ENCODE measurements at regions not wholly inside any gene's neighbourhood (a gene's known extent, or its start where the extent isn't known, plus 50 kb on each side); places are given as distances from the start of the nearest gene placed in this dataset.

- no peak overlapping the region for H3K4me3 Mint-ChIP-seq (ENCODE audit: low read depth, unreplicated experiment)
- CTCF ChIA-PET = no interaction called here
- intact Hi-C loops (cut with micrococcal nuclease; ENCODE audit: unreplicated experiment) = loop anchor here (2.0 kb wide), 2 partner anchors 105 to 297 kb away; no protein-coding TSS in a partner anchor
- H3K9me3 Mint-ChIP-seq (ENCODE audit: low read depth, unreplicated experiment) = no peaks in the 10 kb centered on the region
- H3K27me3 Mint-ChIP-seq (ENCODE audit: unreplicated experiment) = no peaks in the 10 kb centered on the region
- no peak for DNase-seq
- H3K4me1 Mint-ChIP-seq (ENCODE audit: low read depth, unreplicated experiment) = peaks cover 14% of the 10 kb centered on the region
- no peaks in the 10 kb centered on the region for H3K36me3 Mint-ChIP-seq (ENCODE audit: insufficient read depth, unreplicated experiment)
- no peak for TF ChIP-seq CTCF (IDR thresholded peaks at IDR 0.05; ENCODE audit: unreplicated experiment)
- H3K27ac Mint-ChIP-seq (ENCODE audit: unreplicated experiment) = no peak overlapping the region
- BruUV-seq (replicated peaks) = no TSS peak
These were observed 265.5 kb downstream of the NR2F2 start for GRCh38 chr15:96595951-96596350.

GRCh38 chr15:96598514-96598913 is 268.0 kb downstream of the NR2F2 start:
- no peak for DNase-seq
- BruUV-seq (replicated peaks) = no TSS peak
- Mint-ChIP-seq H3K27ac (ENCODE audit: unreplicated experiment) (no peak overlapping the region), H3K27me3 (ENCODE audit: unreplicated experiment) (no peaks in the 10 kb centered on the region), H3K9me3 (ENCODE audit: low read depth, unreplicated experiment) (no peaks in the 10 kb centered on the region), H3K4me3 (ENCODE audit: low read depth, unreplicated experiment) (no peak overlapping the region), H3K4me1 (ENCODE audit: low read depth, unreplicated experiment) (peaks cover 12% of the 10 kb centered on the region), H3K36me3 (ENCODE audit: insufficient read depth, unreplicated experiment) (no peaks in the 10 kb centered on the region)
- no peak for TF ChIP-seq CTCF (IDR thresholded peaks at IDR 0.05; ENCODE audit: unreplicated experiment)
- CTCF ChIA-PET = interaction anchor here (0.5 kb wide), 1 partner anchor 211 kb away, joined by 6 read pairs; no protein-coding TSS in a partner anchor
- intact Hi-C loops (cut with micrococcal nuclease; ENCODE audit: unreplicated experiment) = no loop called here

- Mint-ChIP-seq H3K27me3 (ENCODE audit: unreplicated experiment) (no peaks in the 10 kb centered on the region), H3K9me3 (ENCODE audit: low read depth, unreplicated experiment) (no peaks in the 10 kb centered on the region), H3K27ac (ENCODE audit: unreplicated experiment) (no peak overlapping the region), H3K4me1 (ENCODE audit: low read depth, unreplicated experiment) (peaks cover 5% of the 10 kb centered on the region), H3K4me3 (ENCODE audit: low read depth, unreplicated experiment) (no peak overlapping the region), H3K36me3 (ENCODE audit: insufficient read depth, unreplicated experiment) (no peaks in the 10 kb centered on the region)
- DNase-seq = no peak
- intact Hi-C loops (cut with micrococcal nuclease; ENCODE audit: unreplicated experiment) = no loop called here
- CTCF ChIA-PET = interaction anchor here (0.5 kb wide), 1 partner anchor 212 kb away, joined by 6 read pairs; no protein-coding TSS in a partner anchor
- BruUV-seq (replicated peaks) = no TSS peak
- TF ChIP-seq CTCF (IDR thresholded peaks at IDR 0.05; ENCODE audit: unreplicated experiment) = no peak
These were observed 268.8 kb downstream of the NR2F2 start for GRCh38 chr15:96599268-96599667.

GRCh38 chr15:96600350-96600749 is 269.9 kb downstream of the NR2F2 start:
- intact Hi-C loops (cut with micrococcal nuclease; ENCODE audit: unreplicated experiment) = no loop called here
- BruUV-seq (replicated peaks) = no TSS peak
- CTCF ChIA-PET = no interaction called here
- Mint-ChIP-seq H3K9me3 (ENCODE audit: low read depth, unreplicated experiment) (no peaks in the 10 kb centered on the region), H3K4me3 (ENCODE audit: low read depth, unreplicated experiment) (no peak overlapping the region), H3K4me1 (ENCODE audit: low read depth, unreplicated experiment) (no peaks in the 10 kb centered on the region), H3K27me3 (ENCODE audit: unreplicated experiment) (no peaks in the 10 kb centered on the region), H3K36me3 (ENCODE audit: insufficient read depth, unreplicated experiment) (no peaks in the 10 kb centered on the region), H3K27ac (ENCODE audit: unreplicated experiment) (no peak overlapping the region)
- TF ChIP-seq CTCF (IDR thresholded peaks at IDR 0.05; ENCODE audit: unreplicated experiment) = no peak
- DNase-seq = no peak

Measured in Calu3 (cell line).